Activated CD4-positive, alpha-beta T cell treated with anti-CD3 and anti-CD28 coated beads for 36 hours (primary cell): ENCODE measurements at regions not wholly inside any gene's neighbourhood (a gene's known extent, or its start where the extent isn't known, plus 50 kb on each side); places are given as distances from the start of the nearest gene placed in this dataset.

Source experiments
- ATAC-seq: fragments of 200-7000 bp; cut with Tn5 transposase; one replicate; pipeline ENCODE4 v1.10.0; 2021; ENCODE audit warnings: mild to moderate bottlenecking, moderate library complexity
- CTCF ChIA-PET: fragments of 350-600 bp; sonication (Branson Sonifier 250); formaldehyde crosslinking; loops from one replicate; lab custom pipeline; 2021; ENCODE audit warnings: antibody characterized with exemption; lab: Charles Lee
- POLR2A ChIA-PET: fragments of 350-600 bp; sonication (Branson Sonifier 250); formaldehyde crosslinking; loops from one replicate; lab custom pipeline; 2021; ENCODE audit warnings: antibody characterized with exemption, inconsistent platforms; lab: Charles Lee
- DNase-seq: peaks from one replicate; pipeline ENCODE4 v3.0.0-alpha.2; 2020
- H3K27ac Mint-ChIP-seq: one replicate; pipeline ENCODE4 v1.8.0; 2021; ENCODE audit warnings: mixed read lengths
- H3K27me3 Mint-ChIP-seq: one replicate; pipeline ENCODE4 v1.8.0; 2021; ENCODE audit warnings: mixed read lengths
- H3K36me3 Mint-ChIP-seq: one replicate; pipeline ENCODE4 v1.8.0; 2021; ENCODE audit warnings: low read depth, mixed read lengths
- H3K4me1 Mint-ChIP-seq: one replicate; pipeline ENCODE4 v1.8.0; 2021; ENCODE audit warnings: mixed read lengths
- H3K4me3 Mint-ChIP-seq: one replicate; pipeline ENCODE4 v1.8.0; 2021; ENCODE audit warnings: mild to moderate bottlenecking, moderate library complexity, mixed read lengths
- H3K9me3 Mint-ChIP-seq: one replicate; pipeline ENCODE4 v1.8.0; 2021; ENCODE audit warnings: low read depth, mixed read lengths
- intact Hi-C, 2 experiments: fragments of 100-400 bp; cut with DNase I in 1 of 2; cut with micrococcal nuclease in 1 of 2; formaldehyde crosslinking; loops; one replicate each; pipeline versions ENCODE4 v1.14.2 to v1.15.1; 2022 to 2024; cut with DNase I, micrococcal nuclease

DNA sequence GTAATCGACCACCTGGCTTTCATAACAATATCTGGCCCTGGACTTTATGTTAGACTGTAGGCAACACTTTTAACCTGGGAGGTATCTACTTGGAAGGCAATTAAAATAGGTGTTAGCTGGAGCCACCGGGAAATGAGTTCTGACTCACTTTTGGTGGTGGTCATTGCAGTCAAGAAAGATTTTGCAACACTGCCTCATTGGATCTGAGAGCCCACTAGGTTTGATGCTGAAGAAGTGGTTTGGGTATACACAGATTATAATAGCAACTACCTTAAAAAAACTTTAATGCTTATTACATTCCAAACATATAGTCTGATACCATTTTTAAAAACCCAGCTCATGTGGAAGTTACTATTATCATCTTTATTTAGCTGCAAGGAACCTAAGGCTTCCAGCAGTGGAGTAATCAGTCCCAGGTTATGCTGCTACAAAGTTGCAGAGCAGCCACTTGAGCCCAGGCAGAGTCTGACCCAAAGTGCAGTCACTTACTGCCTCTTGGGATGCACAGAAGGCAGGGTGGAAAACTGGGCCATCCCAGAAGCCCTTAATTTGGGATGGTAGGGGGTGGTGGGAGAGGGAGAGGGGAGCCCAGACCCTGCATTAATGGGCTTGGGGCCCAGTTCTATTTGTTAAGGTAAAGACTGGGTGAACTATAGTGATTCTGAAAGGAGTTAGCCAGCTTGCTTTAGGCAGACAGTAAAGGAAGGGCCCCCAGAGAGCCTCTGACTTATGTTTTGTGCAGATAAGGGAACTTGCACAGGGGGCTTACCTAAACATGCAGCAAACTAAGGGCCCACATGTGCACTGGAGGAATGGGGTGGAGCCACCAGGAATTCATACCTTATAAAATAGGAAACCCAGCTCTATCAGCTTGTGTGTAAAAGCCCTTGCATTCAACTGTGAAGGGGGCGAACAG lies 149.4 kb downstream of the SNX19 start:
- Mint-ChIP-seq H3K4me1 (no peaks in the 10 kb centered on the region), H3K4me3 (no peak overlapping the region), H3K36me3 (no peaks in the 10 kb centered on the region), H3K27ac (no peak overlapping the region), H3K9me3 (no peaks in the 10 kb centered on the region), H3K27me3 (peaks cover 3% of the 10 kb centered on the region)
- CTCF ChIA-PET: no interaction called here
- POLR2A ChIA-PET: no interaction called here
- DNase-seq (no peak), ATAC-seq (no peak)
- intact Hi-C loops: no loop called here

DNA sequence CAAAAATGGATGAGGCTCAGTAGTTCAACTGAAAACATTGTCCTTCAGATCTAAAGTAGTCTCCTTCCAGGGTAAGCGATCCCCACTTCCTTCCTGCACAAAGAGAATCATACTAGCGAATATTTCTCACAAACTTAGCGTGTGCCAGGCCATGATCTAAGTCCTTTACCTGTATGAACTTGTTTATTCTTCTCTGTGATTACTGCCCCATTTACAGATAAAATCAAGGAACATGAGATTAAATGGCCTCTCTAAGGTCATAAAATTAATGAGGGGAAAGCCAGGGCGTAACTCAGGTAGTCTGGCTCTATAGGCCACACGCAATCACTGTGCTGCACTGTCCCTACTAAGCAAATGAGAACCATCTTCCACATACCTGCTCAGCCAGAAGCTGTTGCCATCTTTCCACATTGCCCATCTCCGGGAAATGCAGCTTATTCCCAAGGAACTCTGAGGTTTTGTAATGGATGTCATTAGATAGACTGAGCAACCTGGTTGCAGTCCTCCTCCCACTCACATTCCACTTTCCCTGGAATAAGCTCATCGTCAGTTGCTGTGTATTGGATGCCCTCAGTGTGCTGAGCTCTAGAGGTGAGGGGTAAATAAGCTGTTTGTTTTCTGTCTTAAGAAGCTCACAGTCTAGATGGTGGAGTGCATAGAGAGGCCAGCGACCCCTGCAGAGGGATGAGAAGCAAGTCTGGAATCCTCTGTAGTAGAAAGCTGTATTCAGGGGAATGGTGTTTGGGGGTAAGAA lies 146.3 kb downstream of the SNX19 start:
- H3K4me3 Mint-ChIP-seq: no peak overlapping the region
- peaks cover 3% of the 10 kb centered on the region for H3K27me3 Mint-ChIP-seq
- H3K9me3 Mint-ChIP-seq: no peaks in the 10 kb centered on the region
- DNase-seq: no peak
- ChIA-PET POLR2A (no interaction called here), CTCF (no interaction called here)
- no peaks in the 10 kb centered on the region for H3K4me1 Mint-ChIP-seq
- intact Hi-C loops: no loop called here
- ATAC-seq: no peak
- no peaks in the 10 kb centered on the region for H3K36me3 Mint-ChIP-seq
- no peak overlapping the region for H3K27ac Mint-ChIP-seq

DNA sequence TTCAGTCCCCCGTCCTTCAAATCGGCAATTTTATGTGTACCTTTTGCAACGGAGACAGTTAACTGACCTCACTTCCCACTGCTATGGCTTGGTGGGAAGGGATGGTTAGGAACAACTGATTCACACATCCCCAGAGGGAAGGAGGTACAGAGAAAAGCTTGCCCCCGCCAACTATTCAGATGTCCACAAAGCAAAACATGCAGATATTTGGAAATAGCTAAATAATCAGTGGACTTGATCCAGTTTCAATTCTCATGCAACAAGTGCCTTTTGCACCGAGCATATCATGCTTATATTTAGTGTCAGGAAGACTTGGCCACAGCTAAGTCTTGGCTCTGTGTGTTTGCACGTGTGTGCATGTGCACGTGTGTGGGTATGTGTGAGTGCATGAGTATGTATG lies 144.6 kb downstream of the SNX19 start:
- no peak for DNase-seq
- no peaks in the 10 kb centered on the region for H3K36me3 Mint-ChIP-seq
- H3K4me3 Mint-ChIP-seq: no peak overlapping the region
- H3K4me1 Mint-ChIP-seq: no peaks in the 10 kb centered on the region
- H3K27ac Mint-ChIP-seq: no peak overlapping the region
- CTCF ChIA-PET: no interaction called here
- POLR2A ChIA-PET: no interaction called here
- ATAC-seq: no peak
- H3K9me3 Mint-ChIP-seq: no peaks in the 10 kb centered on the region
- H3K27me3 Mint-ChIP-seq: peaks cover 5% of the 10 kb centered on the region
- intact Hi-C loops: no loop called here

DNA sequence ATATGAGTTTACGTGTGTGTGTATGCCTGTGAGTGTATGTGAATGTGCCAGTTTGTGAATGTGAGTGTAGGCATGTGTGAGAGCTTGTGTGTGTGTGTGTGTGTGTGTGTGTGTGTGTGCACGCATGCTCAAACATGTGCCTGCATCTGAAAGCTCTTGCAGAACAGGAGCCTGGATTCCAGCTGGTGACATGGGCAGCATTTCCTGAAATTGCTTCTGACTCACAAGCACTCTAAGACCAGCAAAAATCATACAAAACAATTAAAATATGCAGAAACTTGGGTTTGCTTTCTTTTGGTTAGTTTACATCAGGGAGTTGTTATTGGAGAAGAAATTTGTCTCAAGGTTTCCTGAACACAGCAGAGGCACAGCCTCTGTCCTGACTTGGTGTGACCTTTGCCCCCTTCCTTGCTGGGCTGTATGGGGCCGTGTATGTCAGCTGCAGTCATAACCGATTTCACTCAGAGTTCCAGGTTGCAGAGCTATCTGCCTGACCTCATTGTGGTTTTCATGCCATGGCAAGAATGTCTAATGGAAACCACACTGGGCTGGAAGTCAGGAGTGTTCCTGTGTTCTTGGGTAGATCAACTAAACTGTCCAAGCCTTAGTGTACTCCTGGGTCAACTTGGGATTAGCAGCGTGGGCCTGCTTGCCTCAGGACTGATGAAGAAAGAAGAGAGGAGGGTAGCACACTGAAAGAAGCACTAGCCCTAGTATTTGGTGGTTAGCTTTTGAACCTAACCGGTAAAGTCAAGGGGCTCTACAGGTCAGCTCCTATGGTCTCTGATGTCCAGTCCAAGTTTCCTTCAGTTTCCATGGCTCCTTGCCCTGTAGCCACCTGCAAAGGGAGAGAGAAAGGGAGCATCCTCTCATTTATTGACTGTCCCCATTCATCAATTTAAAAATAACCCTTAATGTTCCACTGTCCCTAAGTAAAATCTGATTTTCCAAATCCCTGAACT lies 143.7 kb downstream of the SNX19 start:
- DNase-seq: no peak
- CTCF ChIA-PET: no interaction called here
- no peaks in the 10 kb centered on the region for H3K9me3 Mint-ChIP-seq
- ATAC-seq: no peak
- POLR2A ChIA-PET: no interaction called here
- intact Hi-C loops: no loop called here
- H3K4me1 Mint-ChIP-seq: no peaks in the 10 kb centered on the region
- no peaks in the 10 kb centered on the region for H3K36me3 Mint-ChIP-seq
- no peak overlapping the region for H3K27ac Mint-ChIP-seq
- H3K4me3 Mint-ChIP-seq: no peak overlapping the region
- H3K27me3 Mint-ChIP-seq: peaks cover 5% of the 10 kb centered on the region

DNA sequence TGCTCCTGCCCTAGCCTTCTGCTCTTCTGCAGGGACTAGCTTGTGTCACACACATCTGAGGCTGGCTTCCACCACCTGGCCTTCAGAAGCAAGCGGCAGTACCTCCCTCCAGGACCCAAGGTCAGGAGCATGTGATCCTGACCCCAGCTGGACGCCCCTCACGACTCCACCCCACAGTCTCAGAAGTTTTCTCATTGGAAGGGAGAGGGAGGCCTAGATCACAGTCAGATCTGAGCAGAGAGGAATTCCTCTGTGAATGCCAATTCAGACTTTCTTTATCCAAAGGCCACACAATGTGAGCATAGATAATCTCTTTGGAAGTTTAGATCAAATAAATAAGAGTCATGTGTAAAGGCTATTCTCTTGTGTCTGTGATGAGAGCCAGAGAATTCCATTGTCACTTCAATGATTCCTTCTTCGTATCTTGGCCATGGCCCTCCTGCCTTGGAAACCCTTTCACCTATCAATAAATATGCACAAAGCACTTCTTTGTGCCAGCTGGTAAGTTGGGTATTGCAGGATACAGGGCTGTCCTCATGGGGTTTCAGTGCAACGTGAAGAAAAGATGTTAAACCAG lies 142.9 kb downstream of the SNX19 start:
- Mint-ChIP-seq H3K9me3 (no peaks in the 10 kb centered on the region), H3K27me3 (peaks cover 5% of the 10 kb centered on the region), H3K4me1 (no peaks in the 10 kb centered on the region), H3K36me3 (no peaks in the 10 kb centered on the region), H3K4me3 (no peak overlapping the region), H3K27ac (no peak overlapping the region)
- ChIA-PET CTCF (no interaction called here), POLR2A (no interaction called here)
- intact Hi-C loops: no loop called here
- ATAC-seq: no peak
- DNase-seq: no peak

DNA sequence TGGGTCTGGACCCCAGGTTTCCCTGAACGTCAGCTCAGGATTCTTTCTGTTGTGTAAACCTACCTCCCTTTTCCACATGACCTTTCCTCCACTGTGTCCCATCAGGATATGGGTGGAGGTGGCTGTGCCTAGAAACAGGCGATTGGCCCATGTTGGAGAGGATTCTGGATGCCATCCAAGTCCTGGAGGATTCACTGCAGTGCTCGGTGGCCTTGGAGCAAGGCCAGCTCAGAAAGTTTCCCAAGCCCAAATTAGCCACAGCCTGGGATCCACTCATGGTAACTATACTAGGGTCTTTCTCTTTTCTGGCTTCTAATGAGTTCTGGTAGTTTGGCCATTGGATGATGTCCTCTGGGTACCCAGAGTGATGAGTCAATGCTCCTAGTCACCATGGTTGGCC lies 141.6 kb downstream of the SNX19 start:
- DNase-seq: no peak

DNA sequence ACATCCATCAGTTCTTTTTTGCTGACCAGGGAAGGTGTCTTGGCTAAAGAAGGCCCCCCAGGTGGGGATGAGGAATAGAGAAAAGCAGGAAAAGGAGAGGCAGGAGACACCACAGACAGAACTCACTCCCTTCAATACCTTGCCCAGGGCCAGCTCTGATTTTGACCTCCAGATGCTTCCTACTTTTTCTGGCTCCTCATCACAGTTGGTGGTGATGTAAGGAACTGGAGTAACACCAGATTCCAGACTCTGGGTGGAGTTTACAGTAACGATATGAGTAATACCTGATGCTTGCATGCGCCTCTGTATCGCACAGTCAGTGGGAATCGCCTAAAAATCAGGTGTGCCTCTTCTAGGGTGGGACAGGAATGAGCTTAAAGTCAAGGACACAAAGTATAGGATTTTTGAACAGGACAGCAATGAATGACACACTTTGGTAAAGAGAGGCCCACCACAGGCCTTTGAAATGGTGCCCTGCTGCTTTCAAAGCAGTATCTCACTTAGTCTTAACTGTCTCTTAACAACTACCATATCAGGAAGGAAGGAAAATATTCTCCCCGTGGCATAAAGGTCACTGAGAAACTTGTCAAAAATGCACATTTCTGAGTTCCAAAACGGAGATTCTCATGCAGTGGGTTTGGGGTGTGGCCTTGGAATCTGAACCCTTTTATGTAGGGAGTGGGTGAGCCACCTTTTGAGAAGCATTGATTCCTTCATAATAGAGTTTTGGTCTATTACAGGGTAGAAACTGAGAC lies 140.8 kb downstream of the SNX19 start:
- Mint-ChIP-seq H3K27ac (no peak overlapping the region), H3K4me3 (no peak overlapping the region), H3K4me1 (no peaks in the 10 kb centered on the region), H3K9me3 (no peaks in the 10 kb centered on the region), H3K36me3 (no peaks in the 10 kb centered on the region), H3K27me3 (peaks cover 7% of the 10 kb centered on the region)
- ChIA-PET POLR2A (no interaction called here), CTCF (no interaction called here)
- intact Hi-C loops: no loop called here
- ATAC-seq (no peak), DNase-seq (no peak)

More for the DNA sequence above, 141.6 kb downstream of the SNX19 start:
- ChIA-PET CTCF (interaction anchor here (0.8 kb wide), 1 partner anchor 71 kb away, joined by 3 read pairs; no protein-coding TSS in a partner anchor), POLR2A (no interaction called here)
- Mint-ChIP-seq H3K4me3 (no peak overlapping the region), H3K27me3 (peaks cover 8% of the 10 kb centered on the region), H3K36me3 (no peaks in the 10 kb centered on the region), H3K4me1 (no peaks in the 10 kb centered on the region), H3K27ac (no peak overlapping the region), H3K9me3 (no peaks in the 10 kb centered on the region)
- ATAC-seq: no peak
- intact Hi-C loops: no loop called here

DNA sequence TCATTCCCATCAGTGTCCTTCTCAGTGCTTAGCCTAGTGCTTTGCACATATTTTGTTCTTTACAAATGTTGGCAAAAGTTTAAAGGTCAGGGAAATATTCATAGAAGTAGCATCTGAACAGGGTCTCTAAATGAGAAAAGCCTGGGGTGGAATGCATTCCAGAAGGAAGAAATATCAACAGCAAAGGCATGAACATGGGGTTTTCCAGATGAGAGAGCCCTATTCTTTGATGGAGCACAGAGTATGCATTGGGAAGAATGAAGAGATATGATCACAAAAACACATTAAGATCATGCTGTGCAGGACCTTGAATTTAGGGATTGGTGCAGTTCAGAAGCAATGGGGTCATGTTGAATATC lies 140.2 kb downstream of the SNX19 start:
- POLR2A ChIA-PET: no interaction called here
- intact Hi-C loops: no loop called here
- no peak for DNase-seq
- no peak for ATAC-seq
- no peaks in the 10 kb centered on the region for H3K36me3 Mint-ChIP-seq
- H3K4me3 Mint-ChIP-seq: no peak overlapping the region
- H3K4me1 Mint-ChIP-seq: no peaks in the 10 kb centered on the region
- H3K27me3 Mint-ChIP-seq: peaks cover 6% of the 10 kb centered on the region
- H3K27ac Mint-ChIP-seq: no peak overlapping the region
- H3K9me3 Mint-ChIP-seq: no peaks in the 10 kb centered on the region
- CTCF ChIA-PET: no interaction called here

DNA sequence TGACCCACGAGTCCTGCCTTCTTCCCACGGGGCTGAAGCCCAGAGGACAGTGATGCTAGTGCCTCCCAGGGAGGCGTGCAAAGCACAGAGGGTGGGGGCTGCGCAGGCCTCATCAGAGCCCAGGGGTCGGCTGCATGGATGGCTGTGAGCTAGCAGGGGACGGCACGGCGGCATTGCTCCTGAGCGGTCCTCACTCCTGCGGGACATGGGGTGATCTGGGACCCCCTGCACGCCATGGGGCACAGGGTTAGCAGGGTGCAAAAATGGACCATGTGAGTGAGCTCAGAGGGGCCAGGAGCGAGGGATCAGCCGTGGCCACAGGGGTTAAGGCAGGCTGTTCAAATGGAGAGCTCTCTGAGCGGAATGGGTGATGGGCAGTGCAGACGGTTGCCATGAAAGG lies 138.3 kb downstream of the SNX19 start:
- ChIA-PET CTCF (no interaction called here), POLR2A (no interaction called here)
- ATAC-seq (no peak), DNase-seq (no peak)
- Mint-ChIP-seq H3K4me3 (no peak overlapping the region), H3K27ac (no peak overlapping the region), H3K27me3 (peaks cover 5% of the 10 kb centered on the region), H3K4me1 (no peaks in the 10 kb centered on the region), H3K9me3 (no peaks in the 10 kb centered on the region), H3K36me3 (no peaks in the 10 kb centered on the region)
- intact Hi-C loops: no loop called here

DNA sequence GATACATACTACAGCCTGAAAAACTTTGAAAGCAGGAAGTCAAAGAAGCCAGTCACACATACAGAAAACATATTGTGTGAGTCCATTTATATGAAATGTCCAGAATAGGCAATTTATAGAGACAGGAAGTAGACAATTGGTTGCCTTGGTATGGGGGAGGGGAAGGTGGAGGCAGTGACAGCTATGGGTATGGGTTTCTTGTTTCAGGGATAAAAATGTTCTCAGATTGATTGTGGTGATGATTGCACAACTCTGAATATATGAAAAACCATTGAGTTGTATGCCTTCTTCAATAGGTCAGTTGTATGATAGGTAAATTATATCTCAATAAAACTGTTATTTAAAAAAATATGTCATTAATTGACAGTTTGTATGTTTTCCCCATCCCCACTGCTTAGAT lies 137.6 kb downstream of the SNX19 start:
- Mint-ChIP-seq H3K27ac (no peak overlapping the region), H3K27me3 (peaks cover 5% of the 10 kb centered on the region)

DNA sequence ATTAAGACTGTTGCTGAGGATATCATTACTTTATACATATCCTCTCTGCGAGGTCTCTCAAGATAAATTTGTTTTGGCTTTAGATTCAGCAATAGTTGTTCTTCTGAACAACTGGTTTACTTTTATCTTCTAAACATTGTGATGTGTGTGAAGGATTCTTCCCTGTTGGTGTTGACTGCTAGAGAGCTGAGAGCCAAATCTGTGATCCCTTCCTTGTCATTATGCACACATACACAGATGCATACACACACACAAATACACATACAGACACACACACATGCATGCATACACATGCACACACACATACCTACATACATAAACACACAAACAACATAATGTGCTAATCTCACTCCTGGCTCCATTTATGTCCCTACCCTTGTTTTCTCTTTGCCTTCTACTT lies 137.0 kb downstream of the SNX19 start:
- POLR2A ChIA-PET: no interaction called here
- H3K9me3 Mint-ChIP-seq: no peaks in the 10 kb centered on the region
- no peak for ATAC-seq
- intact Hi-C loops: no loop called here
- H3K27me3 Mint-ChIP-seq: peaks cover 5% of the 10 kb centered on the region
- H3K4me3 Mint-ChIP-seq: no peak overlapping the region
- CTCF ChIA-PET: no interaction called here
- no peak overlapping the region for H3K27ac Mint-ChIP-seq
- DNase-seq: no peak
- H3K36me3 Mint-ChIP-seq: no peaks in the 10 kb centered on the region
- no peaks in the 10 kb centered on the region for H3K4me1 Mint-ChIP-seq

More for the DNA sequence above, 137.6 kb downstream of the SNX19 start:
- ChIA-PET POLR2A (no interaction called here), CTCF (no interaction called here)
- intact Hi-C loops: no loop called here
- ATAC-seq: no peak
- H3K36me3 Mint-ChIP-seq: no peaks in the 10 kb centered on the region
- no peaks in the 10 kb centered on the region for H3K9me3 Mint-ChIP-seq
- no peaks in the 10 kb centered on the region for H3K4me1 Mint-ChIP-seq
- DNase-seq: no peak
- no peak overlapping the region for H3K4me3 Mint-ChIP-seq
